Trophoblast cell (in vitro differentiated cells and primary cell): ENCODE measurements at regions not wholly inside any gene's neighbourhood (a gene's known extent, or its start where the extent isn't known, plus 50 kb on each side); places are given as distances from the start of the nearest gene placed in this dataset.

Source experiments
- DNase-seq, 2 donors: peaks; one replicate each; pipeline ENCODE4 v3.0.0-alpha.2; 2016
- H2AFZ ChIP-seq: 2 replicates; pipeline ENCODE4 v1.6.1; 2013; ENCODE audit warnings: low read length, moderate library complexity, mild to moderate bottlenecking; ENCODE audit not compliant: insufficient read depth, poor library complexity
- H2AK5ac ChIP-seq: 2 replicates; pipeline ENCODE4 v1.6.1; 2013; ENCODE audit warnings: mild to moderate bottlenecking, low read length
- H2BK120ac ChIP-seq: 2 replicates; pipeline ENCODE4 v1.6.1; 2013; ENCODE audit warnings: low read length, mild to moderate bottlenecking, moderate library complexity; ENCODE audit not compliant: insufficient read depth, poor library complexity
- H2BK12ac ChIP-seq: 2 replicates; pipeline ENCODE4 v1.6.1; 2013; ENCODE audit warnings: mild to moderate bottlenecking, low read length, moderate library complexity
- H2BK5ac ChIP-seq: 2 replicates; pipeline ENCODE4 v1.6.1; 2013; ENCODE audit warnings: low read length, low read depth, moderate library complexity, mild to moderate bottlenecking; ENCODE audit not compliant: poor library complexity
- H3K14ac ChIP-seq: 2 replicates; pipeline ENCODE4 v1.6.1; 2013; ENCODE audit warnings: mild to moderate bottlenecking, low read length
- H3K18ac ChIP-seq: 2 replicates; pipeline ENCODE4 v1.6.1; 2013; ENCODE audit warnings: mild to moderate bottlenecking, low read length
- H3K23ac ChIP-seq: 2 replicates; pipeline ENCODE4 v1.6.1; 2013; ENCODE audit warnings: low read length
- H3K27ac ChIP-seq: 2 replicates; pipeline ENCODE4 v1.5.1; 2013; ENCODE audit warnings: low read depth, mild to moderate bottlenecking, inconsistent platforms, low read length, moderate library complexity
- H3K27me3 ChIP-seq: 2 replicates; pipeline ENCODE4 v1.6.1; 2013; ENCODE audit warnings: inconsistent platforms, mild to moderate bottlenecking, low read length, moderate library complexity; ENCODE audit not compliant: insufficient read depth
- H3K36me3 ChIP-seq, 2 experiments: 1 replicate in 1 of 2; 2 replicates in 1 of 2; pipeline ENCODE4 v1.6.1; 2013; ENCODE audit warnings: low read length in 2 of 2, mild to moderate bottlenecking in 2 of 2, moderate library complexity in 1 of 2; ENCODE audit not compliant: insufficient read depth in 2 of 2, control insufficient read depth in 1 of 2
- H3K4ac ChIP-seq: 2 replicates; pipeline ENCODE4 v1.6.1; 2013; ENCODE audit warnings: low read depth, mild to moderate bottlenecking, low read length, moderate library complexity
- H3K4me1 ChIP-seq, 2 experiments: 1 replicate in 1 of 2; 2 replicates in 1 of 2; pipeline ENCODE4 v1.6.1; 2013; ENCODE audit warnings: low read length in 2 of 2, mild to moderate bottlenecking in 2 of 2, moderate library complexity in 1 of 2; ENCODE audit not compliant: insufficient read depth in 2 of 2, control insufficient read depth in 1 of 2
- H3K4me2 ChIP-seq: 2 replicates; pipeline ENCODE4 v1.6.1; 2013; ENCODE audit warnings: inconsistent platforms, mild to moderate bottlenecking, low read length, moderate library complexity
- H3K4me3 ChIP-seq: 2 replicates; pipeline ENCODE4 v1.5.1; 2013; ENCODE audit warnings: mild to moderate bottlenecking, low read depth, low read length, inconsistent platforms
- H3K79me1 ChIP-seq: one replicate; pipeline ENCODE4 v1.6.1; 2013; ENCODE audit warnings: low read length
- H3K79me2 ChIP-seq: 2 replicates; pipeline ENCODE4 v1.6.1; 2013; ENCODE audit warnings: low read length, mild to moderate bottlenecking; ENCODE audit not compliant: control insufficient read depth, insufficient read depth, poor library complexity
- H3K9ac ChIP-seq: 2 replicates; pipeline ENCODE4 v1.6.1; 2013; ENCODE audit warnings: mild to moderate bottlenecking, low read length
- H3K9me3 ChIP-seq: 2 replicates; pipeline ENCODE4 v1.6.1; 2013; ENCODE audit warnings: low read depth, mild to moderate bottlenecking, control low read depth, inconsistent platforms, low read length; ENCODE audit not compliant: insufficient read depth
- H4K12ac ChIP-seq: 2 replicates; pipeline ENCODE4 v1.6.1; 2013; ENCODE audit warnings: low read depth, mild to moderate bottlenecking, low read length, moderate library complexity
- H4K8ac ChIP-seq: 2 replicates; pipeline ENCODE4 v1.6.1; 2013; ENCODE audit warnings: low read depth, mild to moderate bottlenecking, low read length, moderate library complexity
- H4K91ac ChIP-seq: one replicate; pipeline ENCODE4 v1.6.1; 2013; ENCODE audit warnings: low read depth, mild to moderate bottlenecking, low read length, moderate library complexity
- WGBS: extraction: QIAGEN DNeasy Blood & Tissue Kit; methylation state at CpG from one replicate; pipeline ENCODE4 v1.1.7; 2013; ENCODE audit warnings: missing lambda C conversion rate; ENCODE audit not compliant: insufficient read length, insufficient coverage; ENCODE audit errors: extremely low coverage; 5-methylcytosine and 5-hydroxymethylcytosine counted together

- Histone ChIP-seq H3K79me2 (no peaks in the 10 kb centered on the region), H4K12ac (no peak overlapping the region), H2AFZ (no peak overlapping the region), H3K27ac (no peak overlapping the region), H2BK120ac (no peak overlapping the region), H2BK5ac (no peak overlapping the region), H3K4me1 (peaks cover 0 to 2% of the 10 kb centered on the region in 2 experiments), H3K4ac (no peak overlapping the region), H2BK12ac (no peak overlapping the region), H4K91ac (no peak overlapping the region), H2AK5ac (no peak overlapping the region), H4K8ac (no peak overlapping the region), H3K36me3 (no peaks in the 10 kb centered on the region), H3K18ac (no peak overlapping the region), H3K23ac (no peak overlapping the region), H3K14ac (no peak overlapping the region), H3K27me3 (no peaks in the 10 kb centered on the region), H3K4me3 (no peak overlapping the region), H3K4me2 (no peak overlapping the region), H3K9me3 (no peaks in the 10 kb centered on the region), H3K9ac (no peak overlapping the region), H3K79me1 (no peaks in the 10 kb centered on the region)
- no CpG with 5 or more reads among the region's 1 CpG for WGBS
- no peak for DNase-seq
Observed at GRCh38 chr7:69439636-69440325, 158.5 kb upstream of the AUTS2 start.

GRCh38 chr7:69440976-69441375 is 157.3 kb upstream of the AUTS2 start:
- no peak overlapping the region for H3K14ac ChIP-seq
- H4K8ac ChIP-seq = no peak overlapping the region
- H3K27me3 ChIP-seq = no peaks in the 10 kb centered on the region
- no peaks in the 10 kb centered on the region for H3K79me1 ChIP-seq
- H3K27ac ChIP-seq = no peak overlapping the region
- DNase-seq = no peak
- H4K12ac ChIP-seq = no peak overlapping the region
- H2BK5ac ChIP-seq = no peak overlapping the region
- no CpG with 5 or more reads among the region's 2 CpGs for WGBS
- H2AK5ac ChIP-seq = no peak overlapping the region
- H3K18ac ChIP-seq = no peak overlapping the region
- H3K4me2 ChIP-seq = no peak overlapping the region
- no peak overlapping the region for H2BK12ac ChIP-seq
- H3K9ac ChIP-seq = no peak overlapping the region
- H3K4me1 ChIP-seq = peaks cover 0 to 7% of the 10 kb centered on the region in 2 experiments
- no peak overlapping the region for H3K23ac ChIP-seq
- no peak overlapping the region for H3K4ac ChIP-seq
- no peak overlapping the region for H2BK120ac ChIP-seq
- no peak overlapping the region for H4K91ac ChIP-seq
- H3K79me2 ChIP-seq = no peaks in the 10 kb centered on the region
- H3K4me3 ChIP-seq = no peak overlapping the region
- H3K36me3 ChIP-seq = no peaks in the 10 kb centered on the region
- H2AFZ ChIP-seq = no peak overlapping the region
- no peaks in the 10 kb centered on the region for H3K9me3 ChIP-seq

- H3K9ac ChIP-seq = no peak overlapping the region
- no peak overlapping the region for H2BK120ac ChIP-seq
- DNase-seq = no peak
Observed at GRCh38 chr7:69443136-69443535, 155.1 kb upstream of the AUTS2 start.

GRCh38 chr7:69445541-69445940 is 152.7 kb upstream of the AUTS2 start:
- no peaks in the 10 kb centered on the region for H3K9me3 ChIP-seq
- no peak overlapping the region for H2BK12ac ChIP-seq
- no peak overlapping the region for H4K12ac ChIP-seq
- H3K4me1 ChIP-seq = peaks cover 0 to 4% of the 10 kb centered on the region in 2 experiments
- no peak overlapping the region for H3K4me2 ChIP-seq
- no peak overlapping the region for H3K9ac ChIP-seq
- H3K18ac ChIP-seq = no peak overlapping the region
- H3K27me3 ChIP-seq = no peaks in the 10 kb centered on the region
- no peaks in the 10 kb centered on the region for H3K79me2 ChIP-seq
- no peak overlapping the region for H3K4ac ChIP-seq
- H3K4me3 ChIP-seq = no peak overlapping the region
- no peak overlapping the region for H2AFZ ChIP-seq
- H3K36me3 ChIP-seq = no peaks in the 10 kb centered on the region
- no peak overlapping the region for H2AK5ac ChIP-seq
- H3K23ac ChIP-seq = no peak overlapping the region
- H3K79me1 ChIP-seq = no peaks in the 10 kb centered on the region
- no peak overlapping the region for H2BK5ac ChIP-seq
- H4K8ac ChIP-seq = no peak overlapping the region
- no peak overlapping the region for H2BK120ac ChIP-seq
- no peak overlapping the region for H3K27ac ChIP-seq
- no peak for DNase-seq
- H4K91ac ChIP-seq = no peak overlapping the region
- WGBS = no CpG with 5 or more reads among the region's 11 CpGs
- no peak overlapping the region for H3K14ac ChIP-seq

More at GRCh38 chr7:69443136-69443535, 155.1 kb upstream of the AUTS2 start:
- Histone ChIP-seq H2BK12ac (no peak overlapping the region), H4K12ac (no peak overlapping the region), H2BK5ac (no peak overlapping the region), H3K4me2 (no peak overlapping the region), H3K23ac (no peak overlapping the region), H3K4ac (no peak overlapping the region), H3K14ac (no peak overlapping the region), H4K8ac (no peak overlapping the region), H3K79me1 (no peaks in the 10 kb centered on the region), H3K9me3 (no peaks in the 10 kb centered on the region), H3K4me1 (peaks cover 0 to 4% of the 10 kb centered on the region in 2 experiments), H2AFZ (no peak overlapping the region), H3K27me3 (no peaks in the 10 kb centered on the region), H3K79me2 (no peaks in the 10 kb centered on the region), H3K27ac (no peak overlapping the region), H3K18ac (no peak overlapping the region), H2AK5ac (no peak overlapping the region), H3K4me3 (no peak overlapping the region), H3K36me3 (no peaks in the 10 kb centered on the region), H4K91ac (no peak overlapping the region)
- WGBS = no CpG with 5 or more reads among the region's 2 CpGs
